NCI-H2107 treated with DMSO at 0.1 percent for 48 hours (cell line): ENCODE measurements at regions not wholly inside any gene's neighbourhood (a gene's known extent, or its start where the extent isn't known, plus 50 kb on each side); places are given as distances from the start of the nearest gene placed in this dataset.

Experiments
- DNase-seq: peaks from one replicate; lab custom pipeline; 2025; ENCODE audit not compliant: unreplicated experiment; lab: John Stamatoyannopoulos, UW

GRCh38 chr6:40910260-40910893 is 128.6 kb downstream of the UNC5CL start:
- no peak for DNase-seq

GRCh38 chr6:40909811-40910210 is 129.2 kb downstream of the UNC5CL start:
- DNase-seq: no peak

GRCh38 chr6:40907198-40907701 is 131.8 kb downstream of the UNC5CL start:
- peak; percentile 12 for DNase-seq

- DNase-seq: no peak
Measured at GRCh38 chr6:40906759-40907158, 132.3 kb downstream of the UNC5CL start.

- DNase-seq: no peak
Measured at GRCh38 chr6:40904583-40905194, 134.3 kb downstream of the UNC5CL start.

GRCh38 chr6:40903456-40903855 is 135.6 kb downstream of the UNC5CL start:
- no peak for DNase-seq

GRCh38 chr6:40901322-40902055 is 137.5 kb downstream of the UNC5CL start:
- DNase-seq: no peak

GRCh38 chr6:40900791-40901190 is 138.2 kb downstream of the UNC5CL start:
- no peak for DNase-seq

GRCh38 chr6:40899684-40900155 is 139.3 kb downstream of the UNC5CL start:
- no peak for DNase-seq

GRCh38 chr6:40898073-40898472 is 140.9 kb downstream of the UNC5CL start:
- DNase-seq: no peak

GRCh38 chr6:40897390-40898003 is 141.5 kb downstream of the UNC5CL start:
- no peak for DNase-seq

GRCh38 chr6:40896696-40897095 is 142.3 kb downstream of the UNC5CL start:
- no peak for DNase-seq

- DNase-seq: no peak
Measured at GRCh38 chr6:40894962-40895799, 143.8 kb downstream of the UNC5CL start.

- DNase-seq: no peak
Measured at GRCh38 chr6:40893021-40893420, 146.0 kb downstream of the UNC5CL start.

- DNase-seq: no peak
Measured at GRCh38 chr6:40892223-40892622, 146.8 kb downstream of the UNC5CL start.

- no peak for DNase-seq
Measured at GRCh38 chr6:40891686-40892085, 147.3 kb downstream of the UNC5CL start.

- DNase-seq: no peak
Measured at GRCh38 chr6:40891131-40891530, 147.9 kb downstream of the UNC5CL start.

GRCh38 chr6:40889137-40889832 is 149.7 kb downstream of the UNC5CL start:
- no peak for DNase-seq

- DNase-seq: no peak
Measured at GRCh38 chr6:40888456-40888990, 150.5 kb downstream of the UNC5CL start.
